ENCODE measurements at regions not wholly inside any gene's neighbourhood (a gene's known extent, or its start where the extent isn't known, plus 50 kb on each side); places are given as distances from the start of the nearest gene placed in this dataset.
A peak's percentile ranks its signal among the peaks of the same experiment; 100 is the strongest.
"Not testable (repeated sequence)": the region's sequence is repeated elsewhere in the genome, so short reads cannot be mapped to it uniquely, and the experiment has no call there.

GRCh38 chrX:52585892-52586291, 68.8 kb downstream of the SSX7 start:
- no peak for DNase-seq

GRCh38 chrX:52577464-52578173, 60.8 kb upstream of the XAGE1B start:
- no peak for DNase-seq

GRCh38 chrX:52576946-52577345, 60.1 kb upstream of the XAGE1B start:
- no peak for DNase-seq

- no peak for DNase-seq
These were observed 59.6 kb upstream of the XAGE1B start for GRCh38 chrX:52576474-52576873.

GRCh38 chrX:52574416-52575275, 57.8 kb upstream of the XAGE1B start:
- DNase-seq: peak; percentile 46

GRCh38 chrX:52568146-52568545, 51.3 kb upstream of the XAGE1B start:
- not testable (repeated sequence) for DNase-seq

Data from NCI-H1105 (cell line).